ENCODE measurements at regions not wholly inside any gene's neighbourhood (a gene's known extent, or its start where the extent isn't known, plus 50 kb on each side); places are given as distances from the start of the nearest gene placed in this dataset.

DNA sequence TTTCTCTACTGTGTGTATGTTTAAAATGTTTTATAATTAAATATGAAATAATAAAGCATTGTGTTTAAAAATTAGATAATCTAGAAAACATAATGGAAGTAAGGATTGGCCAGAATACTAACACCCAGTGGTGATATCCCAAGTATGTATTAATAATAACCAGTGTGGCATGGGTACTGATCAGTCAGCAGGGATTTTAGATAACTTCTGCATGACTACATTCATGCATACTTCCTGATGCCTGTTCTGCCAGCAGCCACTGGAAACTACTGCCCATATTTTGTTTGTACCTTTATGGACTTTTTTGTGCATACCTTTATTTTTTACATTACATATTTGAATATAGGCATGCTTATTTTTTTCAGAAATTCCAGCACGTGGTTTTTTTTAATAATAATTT lies 156.6 kb upstream of the TMEM196 start:
- no peaks in the 10 kb centered on the region for H3K27me3 Mint-ChIP-seq (ENCODE audit: low read depth)
- DNase-seq (ENCODE audit: low spot score in 2 of 2, unreplicated experiment in 2 of 2): no peak
- no peak overlapping the region for H3K4me3 Mint-ChIP-seq
- TF ChIP-seq, protein P1, sequence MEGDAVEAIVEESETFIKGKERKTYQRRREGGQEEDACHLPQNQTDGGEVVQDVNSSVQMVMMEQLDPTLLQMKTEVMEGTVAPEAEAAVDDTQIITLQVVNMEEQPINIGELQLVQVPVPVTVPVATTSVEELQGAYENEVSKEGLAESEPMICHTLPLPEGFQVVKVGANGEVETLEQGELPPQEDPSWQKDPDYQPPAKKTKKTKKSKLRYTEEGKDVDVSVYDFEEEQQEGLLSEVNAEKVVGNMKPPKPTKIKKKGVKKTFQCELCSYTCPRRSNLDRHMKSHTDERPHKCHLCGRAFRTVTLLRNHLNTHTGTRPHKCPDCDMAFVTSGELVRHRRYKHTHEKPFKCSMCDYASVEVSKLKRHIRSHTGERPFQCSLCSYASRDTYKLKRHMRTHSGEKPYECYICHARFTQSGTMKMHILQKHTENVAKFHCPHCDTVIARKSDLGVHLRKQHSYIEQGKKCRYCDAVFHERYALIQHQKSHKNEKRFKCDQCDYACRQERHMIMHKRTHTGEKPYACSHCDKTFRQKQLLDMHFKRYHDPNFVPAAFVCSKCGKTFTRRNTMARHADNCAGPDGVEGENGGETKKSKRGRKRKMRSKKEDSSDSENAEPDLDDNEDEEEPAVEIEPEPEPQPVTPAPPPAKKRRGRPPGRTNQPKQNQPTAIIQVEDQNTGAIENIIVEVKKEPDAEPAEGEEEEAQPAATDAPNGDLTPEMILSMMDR (IDR thresholded peaks at IDR 0.05; ENCODE audit: unreplicated experiment): no peak
- H3K9me3 Mint-ChIP-seq: peaks cover 9% of the 10 kb centered on the region
- H3K27ac Mint-ChIP-seq: no peak overlapping the region
- no peaks in the 10 kb centered on the region for H3K36me3 Mint-ChIP-seq
- H3K4me1 Mint-ChIP-seq: no peaks in the 10 kb centered on the region

- Mint-ChIP-seq H3K9me3 (peaks cover 6% of the 10 kb centered on the region), H3K36me3 (no peaks in the 10 kb centered on the region), H3K4me1 (no peaks in the 10 kb centered on the region), H3K27me3 (ENCODE audit: low read depth) (no peaks in the 10 kb centered on the region), H3K4me3 (no peak overlapping the region), H3K27ac (no peak overlapping the region)
- DNase-seq (ENCODE audit: low spot score in 2 of 2, unreplicated experiment in 2 of 2): no peak
- TF ChIP-seq, protein P1 (IDR thresholded peaks at IDR 0.05; ENCODE audit: unreplicated experiment): no peak
Observed at GRCh38 chr7:19928247-19928646, 154.8 kb upstream of the TMEM196 start.

- no peak for DNase-seq (ENCODE audit: low spot score in 2 of 2, unreplicated experiment in 2 of 2)
- Mint-ChIP-seq H3K27me3 (ENCODE audit: low read depth) (no peaks in the 10 kb centered on the region), H3K4me3 (no peak overlapping the region), H3K36me3 (no peaks in the 10 kb centered on the region), H3K4me1 (peaks cover 28% of the 10 kb centered on the region), H3K9me3 (no peaks in the 10 kb centered on the region), H3K27ac (peak overlapping the region; percentile 67)
- TF ChIP-seq, protein P1 (IDR thresholded peaks at IDR 0.05; ENCODE audit: unreplicated experiment): no peak
Observed at GRCh38 chr7:19920705-19921104, 147.3 kb upstream of the TMEM196 start.

DNA sequence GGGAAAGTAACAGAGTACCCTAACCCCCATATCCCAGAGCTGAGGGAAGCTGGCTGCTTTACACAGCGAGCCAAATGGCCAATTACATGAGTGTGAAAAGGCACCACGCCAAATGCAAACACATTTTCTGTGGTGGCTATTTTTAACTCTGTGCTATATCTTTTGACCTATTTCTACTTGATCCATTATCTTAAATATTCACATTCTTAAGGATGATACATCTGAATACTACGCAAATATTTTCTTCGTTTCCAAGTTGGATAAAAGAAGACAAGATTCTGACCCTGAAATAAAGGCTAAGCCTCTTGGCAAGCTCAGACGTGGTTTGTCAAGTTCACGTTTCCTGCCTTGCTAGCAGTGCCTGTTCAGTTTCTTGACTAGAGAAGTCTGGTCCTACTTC lies 146.7 kb upstream of the TMEM196 start:
- Mint-ChIP-seq H3K9me3 (no peaks in the 10 kb centered on the region), H3K4me1 (peaks cover 31% of the 10 kb centered on the region), H3K36me3 (no peaks in the 10 kb centered on the region), H3K27ac (peak overlapping the region; percentile 67), H3K27me3 (ENCODE audit: low read depth) (no peaks in the 10 kb centered on the region), H3K4me3 (no peak overlapping the region)
- no peak for DNase-seq (ENCODE audit: low spot score in 2 of 2, unreplicated experiment in 2 of 2)
- TF ChIP-seq, protein P1 (IDR thresholded peaks at IDR 0.05; ENCODE audit: unreplicated experiment): no peak

- Mint-ChIP-seq H3K9me3 (no peaks in the 10 kb centered on the region), H3K27me3 (ENCODE audit: low read depth) (no peaks in the 10 kb centered on the region), H3K4me1 (peaks cover 31% of the 10 kb centered on the region), H3K36me3 (no peaks in the 10 kb centered on the region), H3K27ac (peak overlapping the region; percentile 73), H3K4me3 (no peak overlapping the region)
- TF ChIP-seq, protein P1 (IDR thresholded peaks at IDR 0.05; ENCODE audit: unreplicated experiment): no peak
- no peak for DNase-seq (ENCODE audit: low spot score in 2 of 2, unreplicated experiment in 2 of 2)
Observed at GRCh38 chr7:19919261-19920095, 146.1 kb upstream of the TMEM196 start.

Measured in mesothelial cell of epicardium (in vitro differentiated cells).